GM13977 (cell line): ENCODE measurements at regions not wholly inside any gene's neighbourhood (a gene's known extent, or its start where the extent isn't known, plus 50 kb on each side); places are given as distances from the start of the nearest gene placed in this dataset.
"Not testable (repeated sequence)": the region's sequence is repeated elsewhere in the genome, so short reads cannot be mapped to it uniquely, and the experiment has no call there.

Experiments used
- DNase-seq: peaks from one replicate; pipeline ENCODE4 v3.0.0; 2012; ENCODE audit warnings: low spot score
- in situ Hi-C: fragments of 300-500 bp; cut with MboI; formaldehyde crosslinking; loops from one replicate; pipeline ENCODE4 v1.12.0; 2022; ENCODE audit warnings: low sequenced_read_pairs, low pct_unique_long_range_greater_than_20kb, mixed read lengths, inconsistent platforms; ENCODE audit not compliant: unreplicated experiment
- TF ChIP-seq, protein P1 (sequence below): IDR thresholded peaks from 2 replicates; pipeline ENCODE4 v1.5.1; 2012; ENCODE audit warnings: mild to moderate bottlenecking, control low read depth; ENCODE audit not compliant: insufficient read depth; ENCODE audit errors: extremely low read depth, missing control alignments

DNA sequence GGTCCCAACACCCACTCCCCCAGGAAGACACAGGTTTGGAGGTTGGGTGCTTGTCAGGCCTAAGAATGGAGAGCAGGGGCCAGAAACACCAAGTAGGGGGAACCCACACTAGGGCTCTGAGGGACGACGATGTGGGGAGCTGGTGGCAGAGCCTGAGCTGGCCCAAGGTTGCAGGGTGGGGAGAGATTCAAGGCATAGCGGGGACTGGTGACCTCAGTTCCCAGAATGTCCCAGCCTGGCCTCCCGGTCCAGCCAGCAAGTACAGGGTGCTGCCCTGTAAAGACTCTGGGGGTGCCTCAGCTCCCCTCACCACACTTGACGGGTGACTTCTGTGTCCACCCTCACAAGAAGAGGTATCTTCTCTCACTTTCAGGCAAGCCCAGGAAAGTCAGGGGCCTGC is 86.7 kb downstream of the ALG10 start:
- TF ChIP-seq, protein P1, sequence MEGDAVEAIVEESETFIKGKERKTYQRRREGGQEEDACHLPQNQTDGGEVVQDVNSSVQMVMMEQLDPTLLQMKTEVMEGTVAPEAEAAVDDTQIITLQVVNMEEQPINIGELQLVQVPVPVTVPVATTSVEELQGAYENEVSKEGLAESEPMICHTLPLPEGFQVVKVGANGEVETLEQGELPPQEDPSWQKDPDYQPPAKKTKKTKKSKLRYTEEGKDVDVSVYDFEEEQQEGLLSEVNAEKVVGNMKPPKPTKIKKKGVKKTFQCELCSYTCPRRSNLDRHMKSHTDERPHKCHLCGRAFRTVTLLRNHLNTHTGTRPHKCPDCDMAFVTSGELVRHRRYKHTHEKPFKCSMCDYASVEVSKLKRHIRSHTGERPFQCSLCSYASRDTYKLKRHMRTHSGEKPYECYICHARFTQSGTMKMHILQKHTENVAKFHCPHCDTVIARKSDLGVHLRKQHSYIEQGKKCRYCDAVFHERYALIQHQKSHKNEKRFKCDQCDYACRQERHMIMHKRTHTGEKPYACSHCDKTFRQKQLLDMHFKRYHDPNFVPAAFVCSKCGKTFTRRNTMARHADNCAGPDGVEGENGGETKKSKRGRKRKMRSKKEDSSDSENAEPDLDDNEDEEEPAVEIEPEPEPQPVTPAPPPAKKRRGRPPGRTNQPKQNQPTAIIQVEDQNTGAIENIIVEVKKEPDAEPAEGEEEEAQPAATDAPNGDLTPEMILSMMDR = no peak
- in situ Hi-C loops = loop anchor here (25.0 kb wide), 1 partner anchor 103 kb away; no protein-coding TSS in a partner anchor
- DNase-seq = no peak

DNA sequence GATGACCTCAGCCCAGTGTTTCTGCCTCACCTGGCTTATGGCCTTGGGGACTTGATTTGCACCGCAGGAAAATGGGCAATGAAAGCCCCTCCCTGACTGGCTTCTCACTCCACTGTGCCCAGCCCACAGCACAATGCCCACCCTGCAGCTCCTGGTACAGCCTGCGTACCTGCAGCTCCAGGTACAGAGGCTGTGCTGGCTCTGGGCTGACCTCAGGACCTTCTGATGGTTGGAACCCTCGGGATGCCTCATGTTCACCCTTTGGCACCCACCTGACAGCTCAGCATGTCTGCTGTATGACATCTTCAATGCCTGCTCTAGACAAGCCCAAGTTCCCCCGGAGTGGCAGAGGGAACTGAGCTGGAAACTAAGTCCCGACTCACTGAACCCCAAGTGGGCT is 87.1 kb downstream of the ALG10 start:
- TF ChIP-seq, protein P1 = no peak
- DNase-seq = no peak
- in situ Hi-C loops = loop anchor here (25.0 kb wide), 1 partner anchor 103 kb away; no protein-coding TSS in a partner anchor

DNA sequence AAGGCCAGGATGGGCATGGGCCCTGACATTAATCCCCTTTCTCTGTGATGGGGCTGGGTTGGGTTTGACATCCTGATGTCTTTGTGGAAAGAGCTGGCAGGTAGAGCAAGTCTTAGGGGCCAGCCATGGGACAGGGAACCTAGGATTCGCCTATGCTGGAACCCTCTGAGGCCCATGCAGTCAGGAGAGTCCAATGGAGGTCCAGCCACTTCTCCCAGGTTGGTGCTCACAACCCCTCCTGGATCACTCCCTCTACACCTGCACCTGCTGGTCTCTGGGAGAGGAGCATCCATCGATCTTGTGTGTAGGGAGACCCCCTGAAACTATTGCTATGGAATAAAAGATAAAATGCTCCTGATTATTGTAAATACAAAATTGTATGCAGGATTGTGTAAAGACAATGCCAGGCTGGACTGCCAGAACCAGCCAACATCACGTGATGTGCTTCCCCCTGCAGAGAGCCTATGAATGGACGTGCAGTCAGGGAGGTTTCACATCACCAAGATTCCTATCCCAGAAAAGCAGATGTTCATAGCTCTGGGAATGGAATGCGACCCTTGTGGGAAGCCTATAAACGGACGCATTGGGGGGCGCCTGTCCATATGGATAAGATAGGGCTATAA is 87.7 kb downstream of the ALG10 start:
- not testable (repeated sequence) for DNase-seq
- in situ Hi-C loops = loop anchor here (25.0 kb wide), 1 partner anchor 102 kb away; no protein-coding TSS in a partner anchor

DNA sequence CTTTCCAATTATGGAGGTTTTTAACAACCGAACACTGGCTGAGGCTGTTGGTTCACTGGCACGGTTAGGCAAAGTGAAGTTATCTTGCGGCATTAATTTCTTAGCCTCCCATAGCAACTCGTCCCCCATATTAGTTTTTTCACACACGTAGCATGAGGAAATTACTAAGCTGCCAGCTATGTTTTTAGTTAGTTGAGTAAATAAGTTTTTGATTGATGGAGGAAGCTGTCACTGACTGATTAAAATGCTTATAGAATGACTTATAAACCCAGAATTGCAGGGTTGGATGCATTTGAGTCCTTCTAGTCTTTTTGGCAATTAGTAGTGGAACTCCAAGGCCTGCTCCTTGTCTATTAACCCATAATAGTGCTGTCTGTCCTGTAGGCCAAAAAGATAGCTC is 97.1 kb downstream of the ALG10 start:
- no peak for DNase-seq
- TF ChIP-seq, protein P1 = no peak
- in situ Hi-C loops = loop anchor here (25.0 kb wide), 1 partner anchor 93 kb away; no protein-coding TSS in a partner anchor

DNA sequence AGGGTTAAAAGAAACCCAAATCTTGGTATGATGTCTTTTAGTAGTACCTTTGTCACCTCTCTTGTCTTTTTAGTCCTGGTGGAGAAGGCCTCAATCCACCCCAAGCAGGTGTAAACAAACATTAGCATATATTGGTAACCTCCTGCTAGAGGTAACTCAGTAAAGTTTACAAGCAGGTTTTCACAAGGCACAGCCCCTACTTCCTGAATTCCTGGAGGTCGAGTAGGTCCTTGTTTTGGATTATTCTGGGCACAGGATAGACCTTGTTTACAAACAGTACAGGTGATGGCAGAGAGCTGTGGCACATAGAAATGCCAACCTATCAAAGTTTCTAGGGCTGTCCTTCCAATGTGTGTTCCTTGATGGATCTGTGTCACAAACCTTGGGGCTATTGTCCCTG is 99.1 kb downstream of the ALG10 start:
- in situ Hi-C loops = loop anchor here (25.0 kb wide), 1 partner anchor 91 kb away; no protein-coding TSS in a partner anchor

DNA sequence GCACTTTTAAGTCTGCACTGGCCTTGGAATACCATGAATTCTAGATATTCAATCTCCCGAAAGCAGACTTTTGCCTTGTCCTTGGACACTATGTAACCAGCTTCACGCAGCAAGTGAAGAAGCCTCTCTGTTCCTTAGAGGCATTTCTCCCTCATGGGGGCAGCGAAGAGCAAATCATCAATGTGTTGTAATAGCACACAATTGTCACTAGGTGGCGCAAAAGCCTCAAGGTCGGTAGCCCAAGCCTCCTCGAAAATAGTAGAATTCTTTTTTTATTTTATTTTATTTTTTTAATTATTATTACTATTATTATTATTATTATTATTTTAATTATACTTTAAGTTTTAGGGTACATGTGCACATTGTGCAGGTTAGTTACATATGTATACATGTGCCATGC is 100.8 kb downstream of the ALG10 start:
- TF ChIP-seq, protein P1 = peak; percentile 88
- in situ Hi-C loops = loop anchor here (25.0 kb wide), 1 partner anchor 89 kb away; no protein-coding TSS in a partner anchor
- peak; percentile 54 for DNase-seq

More for the DNA sequence above, 99.1 kb downstream of the ALG10 start:
- no peak for DNase-seq
- TF ChIP-seq, protein P1 = no peak

DNA sequence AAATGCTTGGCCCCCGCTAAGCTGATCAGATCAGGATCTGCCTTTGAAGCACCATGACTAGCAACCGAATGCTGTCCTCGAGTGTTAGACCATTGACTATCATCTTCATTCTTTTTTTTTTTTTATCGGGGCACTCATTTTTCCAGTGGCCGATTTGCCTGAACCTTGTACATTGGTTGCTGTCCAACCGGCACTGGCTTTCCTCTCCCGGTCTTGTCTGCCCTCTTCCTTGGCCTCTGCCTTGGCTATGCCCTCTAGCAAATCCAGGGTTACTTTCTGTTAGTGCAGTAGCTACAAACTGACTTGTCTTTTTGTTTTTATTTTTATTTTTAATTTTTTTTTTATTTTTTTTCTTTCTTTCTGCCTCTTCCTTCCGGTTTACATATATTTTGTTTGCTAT is 102.3 kb downstream of the ALG10 start:
- no peak for DNase-seq
- TF ChIP-seq, protein P1 = no peak
- in situ Hi-C loops = loop anchor here (25.0 kb wide), 1 partner anchor 88 kb away; no protein-coding TSS in a partner anchor
